WTC11 (cell line): ENCODE measurements at regions not wholly inside any gene's neighbourhood (a gene's known extent, or its start where the extent isn't known, plus 50 kb on each side); places are given as distances from the start of the nearest gene placed in this dataset.

Source experiments
- ATAC-seq: fragments of 200-7000 bp; cut with Tn5 transposase; 2 replicates; pipeline ENCODE4 v1.10.0; 2021; ENCODE audit warnings: mild to moderate bottlenecking, moderate library complexity
- CTCF ChIA-PET: fragments of 300-600 bp; sonication (Branson Sonifier 250); formaldehyde crosslinking; loops from one replicate; lab custom pipeline; 2021; ENCODE audit warnings: antibody characterized with exemption; lab: Charles Lee
- POLR2A ChIA-PET: fragments of 350-600 bp; sonication (Branson Sonifier 250); formaldehyde crosslinking; loops from one replicate; lab custom pipeline; 2021; ENCODE audit warnings: antibody characterized with exemption; lab: Charles Lee
- DNase-seq: peaks from one replicate; pipeline ENCODE4 v3.0.0; 2021; ENCODE audit warnings: low spot score
- H3K27ac Mint-ChIP-seq: 2 replicates; pipeline ENCODE4 v1.8.0; 2021; ENCODE audit warnings: mixed read lengths
- H3K27me3 Mint-ChIP-seq: 2 replicates; pipeline ENCODE4 v1.8.0; 2021; ENCODE audit warnings: low read depth, mild to moderate bottlenecking, moderate library complexity, mixed read lengths
- H3K36me3 Mint-ChIP-seq: 2 replicates; pipeline ENCODE4 v1.8.0; 2021; ENCODE audit warnings: mixed read lengths
- H3K4me1 Mint-ChIP-seq: 2 replicates; pipeline ENCODE4 v1.8.0; 2022; ENCODE audit warnings: mixed read lengths
- H3K4me3 Mint-ChIP-seq: 2 replicates; pipeline ENCODE4 v1.8.0; 2021; ENCODE audit warnings: mild to moderate bottlenecking, moderate library complexity, mixed read lengths
- H3K9me3 Mint-ChIP-seq: 2 replicates; pipeline ENCODE4 v1.8.0; 2021; ENCODE audit warnings: mixed read lengths
- ATF2 ChIP-seq: sonication (generic); formaldehyde crosslinking; IDR thresholded peaks from 2 replicates; pipeline ENCODE4 v1.8.1; 2022; ENCODE audit warnings: low read depth, missing genetic modification reagents, borderline replicate concordance
- ATF3 ChIP-seq: sonication (generic); formaldehyde crosslinking; conservative IDR thresholded peaks from 2 replicates; pipeline ENCODE4 v1.8.1; 2022; ENCODE audit warnings: mild to moderate bottlenecking, missing genetic modification reagents
- ATF6 ChIP-seq: sonication (generic); formaldehyde crosslinking; IDR thresholded peaks from 2 replicates; pipeline ENCODE4 v1.8.1; 2023; ENCODE audit warnings: mild to moderate bottlenecking, missing genetic modification reagents
- CREM ChIP-seq: sonication (generic); formaldehyde crosslinking; IDR thresholded peaks from 2 replicates; pipeline ENCODE4 v1.8.1; 2022; ENCODE audit warnings: mild to moderate bottlenecking, missing genetic modification reagents, moderate library complexity
- E2F1 ChIP-seq: sonication (generic); formaldehyde crosslinking; IDR thresholded peaks from 2 replicates; pipeline ENCODE4 v1.8.0; 2022; ENCODE audit warnings: mild to moderate bottlenecking, missing genetic modification reagents
- EMX1 ChIP-seq: fragments of 250-450 bp; sonication (Bioruptor Pico); IDR thresholded peaks from 2 replicates; pipeline ENCODE4 v1.8.0; 2021; ENCODE audit warnings: mild to moderate bottlenecking
- ERG ChIP-seq: fragments of 250-450 bp; sonication (Bioruptor Pico); IDR thresholded peaks from 2 replicates; pipeline ENCODE4 v1.8.0; 2021; ENCODE audit warnings: mild to moderate bottlenecking
- GABPB1 ChIP-seq: sonication (generic); formaldehyde crosslinking; IDR thresholded peaks from 2 replicates; pipeline ENCODE4 v1.8.1; 2023; ENCODE audit warnings: mild to moderate bottlenecking, missing genetic modification reagents
- GRHL2 ChIP-seq: fragments of 250-450 bp; sonication (Bioruptor Pico); IDR thresholded peaks from 2 replicates; pipeline ENCODE4 v1.8.0; 2022; ENCODE audit warnings: mild to moderate bottlenecking, moderate library complexity; ENCODE audit not compliant: insufficient replicate concordance, severe bottlenecking
- GTF2I ChIP-seq: fragments of 250-450 bp; sonication (Bioruptor Pico); conservative IDR thresholded peaks from 2 replicates; pipeline ENCODE4 v1.4.0; 2021; ENCODE audit warnings: mild to moderate bottlenecking
- HMGA2 ChIP-seq: fragments of 250-450 bp; sonication (Bioruptor Pico); IDR thresholded peaks from 2 replicates; pipeline ENCODE4 v1.4.0; 2021; ENCODE audit warnings: mild to moderate bottlenecking, moderate library complexity
- HMGXB4 ChIP-seq: sonication (generic); formaldehyde crosslinking; IDR thresholded peaks from 2 replicates; pipeline ENCODE4 v1.8.1; 2023; ENCODE audit warnings: mild to moderate bottlenecking, moderate library complexity, missing genetic modification reagents
- MLX ChIP-seq: sonication (generic); formaldehyde crosslinking; IDR thresholded peaks from 2 replicates; pipeline ENCODE4 v1.8.1; 2023; ENCODE audit warnings: mild to moderate bottlenecking, missing genetic modification reagents, moderate library complexity
- MXD4 ChIP-seq: fragments of 250-450 bp; sonication (Bioruptor Pico); IDR thresholded peaks from 2 replicates; pipeline ENCODE4 v1.8.0; 2021; ENCODE audit warnings: mild to moderate bottlenecking, moderate library complexity, borderline replicate concordance
- NFYB ChIP-seq: sonication (generic); formaldehyde crosslinking; conservative IDR thresholded peaks from 2 replicates; pipeline ENCODE4 v1.8.0; 2022; ENCODE audit warnings: low read depth, missing genetic modification reagents
- NR2C2 ChIP-seq: sonication (generic); formaldehyde crosslinking; IDR thresholded peaks from 2 replicates; pipeline ENCODE4 v1.8.0; 2022; ENCODE audit warnings: mild to moderate bottlenecking, missing genetic modification reagents
- NR3C1 ChIP-seq: sonication (generic); formaldehyde crosslinking; conservative IDR thresholded peaks from 2 replicates; pipeline ENCODE4 v1.8.1; 2023; ENCODE audit warnings: low read depth, mild to moderate bottlenecking, missing genetic modification reagents
- PRRX2 ChIP-seq: fragments of 250-450 bp; sonication (Bioruptor Pico); IDR thresholded peaks from 2 replicates; pipeline ENCODE4 v1.8.0; 2021; ENCODE audit warnings: mild to moderate bottlenecking
- RORB ChIP-seq: fragments of 250-450 bp; sonication (Bioruptor Pico); IDR thresholded peaks from 2 replicates; pipeline ENCODE4 v1.9.0; 2021; ENCODE audit warnings: mild to moderate bottlenecking
- SMAD3 ChIP-seq: sonication (generic); formaldehyde crosslinking; IDR thresholded peaks from 2 replicates; pipeline ENCODE4 v1.8.0; 2022; ENCODE audit warnings: missing genetic modification reagents, mild to moderate bottlenecking, borderline replicate concordance
- SMAD4 ChIP-seq: sonication (generic); formaldehyde crosslinking; IDR thresholded peaks from 2 replicates; pipeline ENCODE4 v1.8.0; 2022; ENCODE audit warnings: mild to moderate bottlenecking, missing genetic modification reagents
- TEAD4 ChIP-seq: sonication (generic); formaldehyde crosslinking; IDR thresholded peaks from 2 replicates; pipeline ENCODE4 v1.8.0; 2022; ENCODE audit warnings: mild to moderate bottlenecking, missing genetic modification reagents
- ZNF263 ChIP-seq: sonication (generic); formaldehyde crosslinking; IDR thresholded peaks from 2 replicates; pipeline ENCODE4 v1.8.1; 2022; ENCODE audit warnings: low read depth, mild to moderate bottlenecking, moderate library complexity, missing genetic modification reagents
- ZNF416 ChIP-seq: fragments of 250-450 bp; sonication (Bioruptor Pico); IDR thresholded peaks from 2 replicates; pipeline ENCODE4 v1.9.0; 2021; ENCODE audit warnings: mild to moderate bottlenecking, inconsistent platforms
- ZNF423 ChIP-seq: fragments of 250-450 bp; sonication (Bioruptor Pico); IDR thresholded peaks from 2 replicates; pipeline ENCODE4 v2.1.2; 2022; ENCODE audit warnings: mild to moderate bottlenecking, moderate library complexity
- ZNF671 ChIP-seq: fragments of 250-450 bp; sonication (Bioruptor Pico); IDR thresholded peaks from 2 replicates; pipeline ENCODE4 v1.8.0; 2021; ENCODE audit warnings: mild to moderate bottlenecking

GRCh38 chr10:8182806-8183205 is 128.3 kb downstream of the GATA3 start:
- H3K36me3 Mint-ChIP-seq: no peaks in the 10 kb centered on the region
- H3K4me3 Mint-ChIP-seq: no peak overlapping the region
- ChIA-PET POLR2A (no interaction called here), CTCF (no interaction called here)
- DNase-seq (no peak), ATAC-seq (no peak)
- peak overlapping the region; percentile 33 for H3K27ac Mint-ChIP-seq
- TF ChIP-seq EMX1 (CRISPR knock-in tag) (no peak), ATF3 (CRISPR knock-in tag) (no peak), SMAD4 (CRISPR knock-in tag) (no peak), ATF6 (no peak), TEAD4 (CRISPR knock-in tag) (no peak), PRRX2 (no peak), SMAD3 (no peak), ATF2 (CRISPR knock-in tag) (no peak), ERG (no peak), GRHL2 (no peak), RORB (CRISPR knock-in tag) (no peak), CREM (CRISPR knock-in tag) (no peak), MXD4 (CRISPR knock-in tag) (no peak), HMGA2 (no peak)
- peaks cover 3% of the 10 kb centered on the region for H3K9me3 Mint-ChIP-seq
- H3K4me1 Mint-ChIP-seq: peaks cover 11% of the 10 kb centered on the region
- H3K27me3 Mint-ChIP-seq: no peaks in the 10 kb centered on the region

- POLR2A ChIA-PET: no interaction called here
- Mint-ChIP-seq H3K4me1 (peaks cover 11% of the 10 kb centered on the region), H3K4me3 (no peak overlapping the region), H3K27me3 (no peaks in the 10 kb centered on the region), H3K9me3 (peaks cover 3% of the 10 kb centered on the region), H3K36me3 (no peaks in the 10 kb centered on the region), H3K27ac (peak overlapping the region; percentile 33)
- TF ChIP-seq GTF2I: no peak
- no peak for TF ChIP-seq ZNF263 (CRISPR knock-in tag)
- TF ChIP-seq ZNF416 (CRISPR knock-in tag): no peak
- no peak for TF ChIP-seq NR3C1 (CRISPR knock-in tag)
- TF ChIP-seq NFYB (CRISPR knock-in tag): no peak
- CTCF ChIA-PET: no interaction called here
- DNase-seq (no peak), ATAC-seq (no peak; the same call in 1 of the 2 replicates)
Observed at GRCh38 chr10:8183241-8183704, 128.8 kb downstream of the GATA3 start.

- TF ChIP-seq NR2C2 (CRISPR knock-in tag) (no peak), ZNF671 (CRISPR knock-in tag) (no peak), E2F1 (CRISPR knock-in tag) (no peak), HMGA2 (no peak), ATF3 (CRISPR knock-in tag) (no peak), ZNF416 (CRISPR knock-in tag) (no peak), ZNF423 (no peak), MLX (CRISPR knock-in tag) (no peak), HMGXB4 (no peak), CREM (CRISPR knock-in tag) (no peak), SMAD3 (no peak), GABPB1 (CRISPR knock-in tag) (no peak)
- ATAC-seq (no peak), DNase-seq (no peak)
- Mint-ChIP-seq H3K36me3 (no peaks in the 10 kb centered on the region), H3K27ac (no peak overlapping the region), H3K4me3 (no peak overlapping the region), H3K27me3 (peaks cover 5% of the 10 kb centered on the region), H3K9me3 (no peaks in the 10 kb centered on the region), H3K4me1 (peaks cover 19% of the 10 kb centered on the region)
- POLR2A ChIA-PET: interaction anchor here (0.6 kb wide), 1 partner anchor 8 kb away, joined by 4 read pairs; no protein-coding TSS in a partner anchor
- CTCF ChIA-PET: no interaction called here
Observed at GRCh38 chr10:8187171-8187666, 132.7 kb downstream of the GATA3 start.
